ENCODE measurements at regions not wholly inside any gene's neighbourhood (a gene's known extent, or its start where the extent isn't known, plus 50 kb on each side); places are given as distances from the start of the nearest gene placed in this dataset.

DNA sequence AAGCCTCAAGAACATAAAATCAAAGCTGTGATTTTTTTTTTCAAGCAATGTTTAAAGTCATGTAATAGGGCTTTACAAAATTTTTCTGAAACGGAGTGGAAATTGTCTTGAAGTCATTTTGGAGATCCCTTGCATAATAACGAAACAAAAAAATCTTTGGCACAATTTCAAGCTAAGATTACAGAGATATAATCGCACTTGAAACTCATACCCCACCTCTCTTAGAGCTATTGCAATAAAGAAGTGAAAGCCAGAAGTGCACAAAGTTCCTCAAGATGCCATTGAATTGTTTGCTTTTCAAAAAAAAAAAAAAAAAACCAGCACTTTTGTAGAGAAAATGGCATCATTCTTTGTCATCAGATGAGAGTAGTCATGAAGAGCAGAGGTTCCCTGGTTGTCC is 152.3 kb downstream of the PAX3 start:
- no peak for DNase-seq

DNA sequence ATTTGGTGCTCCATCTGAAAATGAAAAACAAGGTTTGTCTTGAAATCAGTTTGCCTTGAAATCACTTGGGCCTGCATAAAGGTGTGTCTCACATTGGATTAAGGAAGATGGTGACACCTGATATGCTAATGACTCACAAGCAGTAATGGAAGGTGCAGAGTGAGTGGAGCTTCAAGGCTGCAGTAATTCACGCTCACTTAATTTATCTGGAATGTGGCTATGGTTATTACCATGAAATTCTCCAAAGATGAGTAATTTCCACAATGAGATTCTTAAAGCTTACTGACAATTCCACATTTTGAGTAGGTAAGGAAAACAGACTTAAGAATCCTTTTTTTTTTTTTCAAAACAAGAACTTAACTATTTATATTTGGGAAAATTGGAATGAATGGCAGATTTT is 156.8 kb downstream of the PAX3 start:
- DNase-seq: no peak

DNA sequence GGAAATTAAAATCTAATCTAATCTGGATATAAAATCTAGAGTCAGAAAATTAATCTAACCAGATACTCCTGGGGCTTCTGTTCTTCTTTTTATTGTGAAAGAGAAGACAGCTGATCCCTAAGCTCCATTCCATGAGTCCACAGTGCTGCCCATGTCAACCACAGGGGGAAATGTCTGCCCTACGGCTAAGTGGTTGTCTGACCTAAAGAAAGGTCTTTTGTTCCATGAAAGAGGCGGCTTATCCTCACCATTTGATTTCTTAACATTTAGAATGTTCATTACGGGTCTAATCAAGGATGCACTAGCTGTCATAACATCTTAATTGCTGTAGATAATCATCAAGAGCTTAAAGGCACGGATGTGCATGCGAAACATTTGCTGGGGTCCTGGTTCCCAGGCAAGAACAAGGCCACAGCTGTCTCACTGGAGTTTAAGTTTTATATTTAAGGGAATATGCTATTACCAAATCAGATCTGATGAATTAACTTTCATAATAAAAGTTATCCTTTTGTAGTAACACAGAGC is 162.6 kb downstream of the PAX3 start:
- DNase-seq: no peak

DNA sequence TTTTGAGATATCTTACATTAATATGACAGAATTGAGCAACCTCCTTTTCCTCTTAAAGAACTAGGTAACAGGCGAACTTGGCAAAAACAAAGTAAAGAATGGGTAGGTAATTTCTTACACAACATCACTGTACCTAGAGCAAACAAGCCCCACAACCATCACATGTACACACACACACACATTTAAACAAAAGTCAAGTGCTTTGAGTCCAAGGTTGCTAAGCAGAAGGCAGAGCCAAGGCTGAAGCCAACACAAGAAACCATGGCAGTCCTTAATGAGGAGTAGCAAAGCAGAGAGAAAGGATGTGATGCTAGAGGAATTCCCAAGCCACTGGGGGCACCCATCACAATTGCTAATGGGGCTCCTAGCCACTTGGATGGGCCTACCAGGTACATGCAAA is 164.1 kb downstream of the PAX3 start:
- no peak for DNase-seq

DNA sequence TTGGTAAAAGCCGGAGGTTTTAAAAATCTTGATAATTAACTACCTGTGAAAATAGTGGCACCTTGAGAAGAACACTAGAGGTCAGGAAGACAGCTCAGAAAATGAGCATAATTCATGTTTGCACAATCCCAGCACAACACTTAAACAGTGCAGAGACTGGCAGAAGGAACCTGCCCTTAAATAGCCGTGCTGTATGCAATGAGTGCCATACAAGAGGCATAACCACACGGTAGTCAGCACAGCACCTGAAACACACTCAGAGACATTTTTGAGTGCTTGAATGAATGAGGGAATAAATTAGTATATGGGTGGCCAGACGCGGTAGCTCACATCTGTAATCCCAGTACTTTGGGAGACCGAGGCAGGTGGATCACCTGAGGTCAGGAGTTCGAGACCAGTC is 164.9 kb downstream of the PAX3 start:
- no peak for DNase-seq

DNA sequence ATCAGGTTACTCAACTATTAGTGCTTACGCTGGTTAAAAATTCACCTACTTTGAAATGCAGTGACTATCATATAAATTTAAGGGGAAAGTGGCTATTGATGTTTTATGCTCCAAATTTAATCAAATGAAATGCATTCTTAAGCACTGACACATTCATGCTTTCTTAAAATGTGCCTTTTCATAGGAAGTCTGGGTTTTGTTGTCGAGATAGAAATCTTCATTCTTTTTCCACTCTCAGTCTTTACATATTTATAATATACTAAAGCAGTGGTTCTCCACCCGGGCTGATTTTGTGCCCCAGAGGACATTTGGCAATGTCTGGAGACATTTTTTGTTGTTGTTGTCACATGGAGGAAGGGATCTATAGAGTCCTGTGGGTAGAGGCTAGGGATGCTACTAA is 167.9 kb downstream of the PAX3 start:
- no peak for DNase-seq

DNA sequence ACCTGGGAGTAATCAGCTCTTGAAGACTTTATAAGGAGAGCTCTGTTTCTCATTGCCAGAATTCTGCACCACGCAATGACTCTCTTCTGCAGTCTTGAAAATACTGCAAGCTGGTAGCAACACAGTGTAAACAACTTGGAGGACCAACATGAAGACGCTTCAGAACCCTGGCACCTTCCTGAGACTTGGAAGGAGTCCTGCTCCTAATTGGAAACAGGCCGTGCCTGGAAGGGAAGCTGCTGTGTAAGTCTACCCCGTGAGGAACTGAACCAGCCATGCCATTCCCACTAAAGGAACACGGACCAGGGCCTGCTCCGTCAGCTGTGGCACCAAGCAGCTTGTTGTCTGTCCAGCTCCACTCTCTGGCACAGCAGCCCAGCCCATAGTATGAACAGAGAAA is 171.1 kb downstream of the PAX3 start:
- DNase-seq: no peak

DNA sequence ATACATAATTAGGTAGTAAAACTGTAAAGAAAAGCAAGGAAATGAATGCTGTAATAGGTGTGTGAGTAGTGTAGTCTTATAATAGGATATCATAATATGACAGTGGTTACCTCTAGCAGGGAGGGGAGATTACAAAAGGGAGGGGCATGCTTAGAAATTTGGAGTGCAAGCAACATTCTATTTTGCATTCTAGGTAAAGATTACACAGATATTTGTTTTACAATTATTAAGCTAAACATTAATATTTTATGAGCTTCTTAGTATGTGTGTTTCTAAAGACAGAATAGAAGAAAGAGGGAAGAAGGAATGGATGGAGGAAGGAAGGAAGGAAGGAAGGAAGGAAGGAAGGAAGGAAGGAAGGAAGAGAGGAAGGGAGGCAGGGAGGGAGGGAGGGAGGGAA is 177.9 kb downstream of the PAX3 start:
- no peak for DNase-seq

DNA sequence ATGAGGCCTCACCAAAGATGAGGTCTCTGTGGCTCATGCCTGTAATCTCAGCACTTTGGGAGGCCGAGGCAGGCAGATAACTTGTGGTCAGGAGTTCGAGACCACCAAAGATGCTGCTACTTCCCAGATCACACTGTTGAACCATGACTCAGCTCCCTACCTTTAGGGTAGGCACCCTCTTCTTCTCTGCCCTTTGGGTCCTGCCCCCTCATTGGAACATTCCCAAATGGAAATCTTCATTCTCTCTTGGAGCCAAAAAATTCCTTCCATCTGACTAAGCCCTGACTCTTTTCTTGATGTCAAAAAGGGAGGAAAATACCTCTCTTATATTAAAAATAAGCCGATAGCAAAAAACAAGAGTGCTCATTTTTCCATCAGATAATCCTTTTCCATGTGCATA is 183.5 kb downstream of the PAX3 start:
- no peak for DNase-seq

DNA sequence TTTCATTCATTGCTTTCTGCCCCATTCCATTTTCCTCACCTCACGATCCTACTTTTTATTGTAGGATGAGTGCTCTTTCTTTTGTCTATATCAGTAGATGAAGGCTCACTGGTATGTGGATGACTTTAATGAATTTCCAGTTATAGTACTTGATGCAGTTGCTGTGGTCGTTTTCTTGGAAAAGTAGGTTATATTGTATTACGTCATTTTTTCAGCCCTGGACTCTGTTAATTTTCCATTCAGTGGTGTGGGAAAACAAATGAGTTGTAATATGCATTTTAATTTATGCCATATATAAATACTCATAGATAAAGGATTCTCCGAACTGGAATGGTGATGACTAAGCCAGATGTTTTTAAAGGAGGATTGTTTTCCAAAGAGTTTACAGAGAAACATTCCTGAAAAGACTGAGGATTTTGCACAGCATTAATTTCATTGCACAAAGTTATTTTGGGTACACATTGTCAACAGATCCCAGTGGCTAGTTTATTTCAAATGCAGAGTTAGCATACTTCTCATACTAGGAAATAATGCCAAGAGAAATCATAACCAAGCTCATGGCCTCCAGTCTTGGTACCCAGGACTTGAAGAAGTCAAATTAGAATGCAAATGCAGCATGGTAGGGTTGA is 189.7 kb downstream of the PAX3 start:
- no peak for DNase-seq

DNA sequence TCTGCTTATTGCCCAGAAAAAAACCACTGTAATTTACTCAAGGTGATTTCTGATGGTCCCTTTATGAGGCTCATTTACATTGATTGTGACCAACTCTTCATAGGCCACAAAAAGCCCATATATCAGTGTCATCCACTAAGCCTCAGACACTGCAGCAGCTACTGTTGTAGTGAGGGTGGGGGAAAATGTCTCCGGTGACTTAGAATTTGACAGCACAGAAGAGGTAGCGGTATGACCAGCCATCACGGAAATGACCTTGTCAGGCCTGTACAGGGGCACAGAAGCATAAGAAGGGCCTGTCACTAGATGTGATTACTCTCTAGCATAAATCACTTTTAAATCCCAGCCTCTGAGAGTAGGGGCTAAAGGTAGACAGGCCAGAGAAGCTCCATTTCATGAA is 190.3 kb downstream of the PAX3 start:
- no peak for DNase-seq

DNA sequence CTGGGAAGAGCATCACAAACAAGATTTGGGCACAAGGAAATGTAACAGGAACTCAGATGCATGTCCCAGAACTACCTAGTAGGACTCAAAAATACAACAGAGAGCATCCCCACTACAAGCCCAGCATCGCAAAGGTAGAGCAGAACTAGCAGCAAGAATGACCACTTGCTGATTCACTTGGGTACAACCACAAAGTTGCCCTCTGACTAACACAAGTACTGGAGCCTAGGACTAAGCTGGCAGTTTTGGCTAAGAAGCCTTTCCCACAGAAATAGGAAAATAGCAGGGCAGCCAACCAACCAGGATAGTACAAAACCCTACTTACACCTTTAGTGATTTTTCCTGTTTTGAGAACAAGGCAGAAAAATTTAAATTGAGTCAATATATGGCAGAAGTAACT is 193.8 kb downstream of the PAX3 start:
- DNase-seq: no peak

DNA sequence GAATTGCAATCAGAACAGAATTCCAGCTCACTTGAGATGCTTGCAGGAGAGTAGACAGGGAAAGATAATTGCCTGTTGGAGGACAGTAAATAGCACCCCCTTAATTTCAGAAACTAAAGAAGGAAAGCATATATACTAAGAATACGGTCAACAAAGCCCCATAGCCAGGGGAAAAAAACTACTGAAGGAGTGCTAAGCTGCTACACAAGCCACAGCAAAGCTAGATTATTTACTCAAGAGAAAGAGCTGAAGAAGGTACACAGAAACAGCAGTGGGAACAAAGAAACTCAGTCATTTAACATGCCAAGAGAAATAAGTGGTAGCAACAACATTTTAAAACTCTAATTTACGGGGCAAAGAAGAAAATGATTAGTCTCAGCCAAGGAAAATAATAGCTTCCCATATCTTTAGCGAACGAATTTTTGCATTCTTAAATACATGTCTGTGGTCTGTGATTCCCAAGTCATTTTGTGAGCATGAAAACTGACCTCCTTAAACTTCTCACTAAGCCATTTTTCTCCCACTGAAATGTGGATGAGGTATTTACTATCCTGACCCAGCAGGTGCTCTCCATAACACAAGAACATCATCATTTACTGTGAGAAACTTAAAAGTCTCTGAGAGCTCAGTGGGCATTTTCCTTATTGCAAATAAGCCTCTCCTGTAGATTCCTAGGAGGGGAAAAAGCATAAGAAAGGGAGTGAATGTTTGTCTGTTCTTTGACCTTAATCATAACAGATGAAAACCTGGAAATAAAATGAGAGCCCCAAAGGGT is 196.0 kb downstream of the PAX3 start:
- DNase-seq: no peak

DNA sequence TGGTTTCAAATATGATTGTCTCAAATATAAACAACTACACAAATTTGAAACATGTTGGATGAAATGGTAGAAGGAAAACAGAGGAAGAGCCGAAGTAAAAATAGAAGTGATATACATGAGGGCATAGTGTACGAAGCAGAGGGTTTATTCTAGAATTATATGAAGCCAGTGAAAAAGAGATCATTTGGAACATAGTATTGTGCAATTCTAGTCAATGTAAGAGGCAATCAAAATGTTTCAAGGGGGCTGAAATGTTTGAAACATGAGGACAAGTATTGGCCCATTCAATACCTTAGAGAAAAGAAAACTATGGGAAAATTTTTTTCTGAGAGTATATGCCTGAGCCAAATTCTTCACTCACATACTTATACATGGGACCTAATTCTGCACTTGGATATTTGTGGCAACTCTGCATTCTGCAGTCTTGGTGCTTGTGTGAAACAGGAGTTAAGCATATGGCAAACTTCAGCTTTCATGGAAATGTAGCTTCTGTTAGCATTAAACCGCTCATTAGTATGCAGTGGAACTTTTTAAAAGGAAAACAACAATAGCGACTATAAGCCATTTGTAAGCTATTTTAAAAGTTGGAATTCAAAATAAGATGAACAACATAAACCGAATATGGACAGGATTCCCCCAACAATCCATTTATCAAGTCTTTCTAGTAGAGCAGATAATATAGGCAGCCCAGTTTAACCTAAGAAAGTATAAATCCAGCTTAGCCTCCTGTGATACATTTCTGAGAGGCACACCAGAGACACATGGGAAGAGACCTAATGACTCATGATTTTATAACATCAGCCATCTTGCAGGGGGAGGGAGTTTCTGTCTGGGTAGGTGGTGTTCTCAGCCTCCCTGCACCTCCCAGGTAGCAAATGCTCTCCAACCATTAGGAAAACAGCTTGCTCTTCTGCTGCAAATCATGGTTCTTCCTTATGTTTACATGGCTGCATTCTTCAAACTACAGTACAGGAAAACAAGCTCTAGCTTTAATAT is 197.8 kb downstream of the PAX3 start:
- peak; percentile 5 for DNase-seq

DNA sequence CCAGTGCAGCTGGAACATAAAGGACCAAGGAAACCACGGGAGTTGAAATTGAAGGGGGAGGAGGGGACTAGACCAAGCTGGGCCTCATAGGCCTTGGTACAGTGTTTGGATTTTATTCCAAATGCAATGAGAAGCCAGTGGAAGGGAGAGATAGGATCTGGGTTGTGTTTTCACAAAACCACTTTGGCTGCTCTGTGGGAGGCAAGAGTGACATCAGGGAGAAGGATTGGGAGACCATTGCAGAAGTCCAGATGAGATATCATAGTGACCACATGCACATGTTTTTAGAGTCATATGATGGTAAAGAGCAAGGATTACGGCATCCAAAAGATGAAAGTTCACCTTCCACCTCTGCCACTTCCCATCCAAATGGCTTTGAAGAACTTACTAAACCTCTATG is 210.2 kb downstream of the PAX3 start:
- no peak for DNase-seq

DNA sequence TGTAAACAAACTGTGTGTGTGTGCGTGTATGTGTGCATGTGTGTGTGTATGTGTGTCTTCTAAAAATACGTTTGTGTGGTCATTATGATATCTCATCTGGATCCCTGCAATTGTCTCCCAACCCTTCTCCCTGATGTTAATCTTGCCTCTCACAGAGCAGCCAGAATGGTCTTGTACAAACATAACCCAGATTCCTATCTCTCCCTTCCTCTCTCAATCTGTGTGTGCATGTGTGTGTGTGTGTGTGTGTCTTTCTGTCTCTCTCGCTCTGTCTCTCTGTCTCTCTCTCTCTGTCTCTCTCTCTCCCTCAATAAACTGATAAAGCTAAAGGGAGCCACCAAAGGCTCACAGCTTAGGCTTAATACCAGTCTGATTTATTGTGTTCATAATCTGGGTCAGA is 210.8 kb downstream of the PAX3 start:
- no peak for DNase-seq

DNA sequence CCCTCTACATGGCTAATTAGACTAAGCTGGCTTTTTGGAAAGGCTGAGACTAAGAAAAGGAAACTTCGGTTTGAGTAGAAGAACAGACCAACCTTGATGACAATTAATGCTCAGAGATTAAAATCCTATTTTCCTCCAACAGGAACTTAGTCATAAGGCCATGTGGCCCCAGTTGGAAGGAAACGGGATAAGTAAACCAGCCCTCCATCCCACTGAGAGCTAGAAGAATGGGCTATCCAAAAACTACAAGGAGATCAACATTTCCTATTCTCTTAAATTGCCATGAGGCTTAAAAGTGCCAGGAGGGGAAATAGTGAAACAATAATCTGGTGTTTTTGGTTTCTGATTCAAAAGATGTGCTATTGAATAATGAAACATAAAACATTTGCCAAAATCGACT is 216.6 kb downstream of the PAX3 start:
- DNase-seq: no peak

DNA sequence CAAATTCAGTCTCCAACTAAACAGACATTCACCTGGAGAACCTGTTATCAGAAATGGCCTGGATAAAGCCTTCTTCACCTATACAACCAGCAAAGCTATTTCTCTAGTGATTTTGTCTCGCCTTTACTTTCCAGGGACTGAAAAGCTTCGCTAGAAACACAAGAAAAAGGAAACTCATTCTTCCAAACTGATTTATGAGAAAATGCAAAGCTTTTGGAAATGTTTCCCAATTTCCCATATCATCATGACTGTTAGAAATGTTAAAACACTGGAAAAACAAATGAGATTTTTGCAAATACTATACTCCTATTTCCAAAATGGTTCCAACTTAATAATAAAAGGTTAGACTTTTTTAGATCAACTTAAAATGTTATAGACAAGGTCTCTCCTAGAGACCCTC is 218.7 kb downstream of the PAX3 start:
- no peak for DNase-seq

DNA sequence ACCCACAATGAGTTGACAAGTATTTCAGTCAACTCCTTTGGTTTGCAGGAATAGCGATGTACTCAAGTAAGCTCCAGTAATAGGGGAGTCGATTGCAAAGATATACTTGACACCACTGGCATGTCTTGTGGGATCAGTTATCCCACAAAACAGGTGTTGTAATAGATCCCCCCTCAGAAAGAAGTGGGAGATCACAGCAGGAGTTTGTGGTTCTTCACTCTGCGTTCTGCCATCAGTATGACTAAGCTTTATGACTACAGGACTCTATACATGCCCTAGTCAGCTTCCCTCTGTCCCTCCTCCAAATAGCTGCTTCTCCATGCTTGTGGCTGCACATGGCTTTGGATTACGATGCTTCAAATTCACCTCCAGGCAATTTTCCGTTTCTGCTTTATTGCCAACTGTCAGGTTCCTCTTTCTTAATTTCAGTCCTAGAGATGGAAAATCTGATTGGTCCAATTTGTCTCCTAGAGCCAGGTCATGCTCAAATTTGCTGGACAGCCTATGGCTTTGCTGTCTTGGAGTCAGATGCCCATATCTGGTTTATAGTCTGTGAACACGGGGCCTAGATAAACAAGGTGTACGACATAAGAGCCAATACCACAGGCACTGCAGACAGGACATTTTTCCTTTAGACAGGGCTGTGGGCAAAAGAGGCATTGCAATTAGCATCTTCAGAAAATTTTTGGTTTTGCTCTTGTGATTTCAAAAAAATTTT is 221.7 kb downstream of the PAX3 start:
- no peak for DNase-seq

DNA sequence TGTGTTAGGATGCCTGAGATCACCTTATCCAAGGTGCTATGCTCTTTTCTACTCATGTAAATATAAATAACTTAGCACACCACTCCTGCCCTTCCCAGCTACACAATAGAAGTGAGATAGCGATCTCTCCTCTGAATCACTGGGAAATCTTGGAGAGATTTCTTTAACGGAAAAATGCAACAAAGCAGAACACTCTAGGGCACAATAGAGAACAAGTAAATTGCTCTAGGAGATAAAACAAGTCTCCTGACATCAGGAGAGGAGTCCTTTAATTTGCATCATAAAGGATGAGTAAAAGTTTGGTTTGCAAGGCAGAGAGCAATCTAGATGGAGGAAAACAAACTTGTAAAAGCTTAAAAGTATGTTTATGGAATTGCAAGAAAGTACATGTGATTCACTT is 224.1 kb downstream of the PAX3 start:
- no peak for DNase-seq

DNA sequence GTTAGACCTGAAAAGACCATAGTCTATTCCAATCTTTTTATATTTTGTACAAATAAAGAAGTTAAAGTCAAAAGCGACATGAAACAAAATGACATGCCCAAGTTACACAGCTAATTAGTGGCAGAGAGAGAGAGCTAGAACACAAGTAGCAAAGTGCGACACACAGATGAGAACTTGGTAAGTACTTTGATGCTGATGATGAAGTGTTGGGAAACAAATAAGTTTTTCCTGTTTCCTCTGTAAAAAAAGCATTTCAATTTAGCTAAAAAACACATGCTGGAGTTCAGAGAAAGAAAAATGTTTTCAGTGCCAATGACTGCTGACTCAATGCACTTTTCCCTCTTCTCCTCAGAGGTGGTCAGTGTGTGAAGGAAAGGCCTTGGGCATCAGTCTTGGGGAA is 226.9 kb downstream of the PAX3 start:
- no peak for DNase-seq

DNA sequence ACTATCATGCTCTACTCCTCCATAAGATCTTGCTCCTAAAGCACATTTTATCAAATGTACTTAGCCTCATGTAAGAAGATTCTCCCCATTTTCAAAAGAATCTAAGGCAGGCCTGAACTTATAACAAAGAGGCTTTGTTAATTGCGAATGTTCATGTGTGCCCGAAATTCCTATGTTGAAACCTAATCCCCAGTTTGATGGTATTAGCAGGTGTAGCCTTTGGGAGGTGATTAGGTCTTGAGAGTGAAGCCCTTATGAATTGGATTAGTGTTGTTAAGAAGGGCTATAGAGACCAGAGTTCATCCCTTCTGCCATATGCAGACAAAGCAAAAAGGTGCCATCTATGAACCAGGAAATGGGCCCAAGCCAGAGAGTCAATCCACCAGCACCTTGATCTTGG is 234.5 kb downstream of the PAX3 start:
- peak; percentile 81 for DNase-seq

Data from NCI-H82 (cell line).